IMR-90 (cell line): ENCODE measurements at regions not wholly inside any gene's neighbourhood (a gene's known extent, or its start where the extent isn't known, plus 50 kb on each side); places are given as distances from the start of the nearest gene placed in this dataset.

Experiments used
- ATAC-seq: fragments of 200-7000 bp; cut with Tn5 transposase; 2 replicates; pipeline ENCODE4 v1.9.1; 2020; ENCODE audit warnings: low read depth, mild to moderate bottlenecking, moderate library complexity
- BruUV-seq: library from RNA; stranded (reverse); fragments of 400-500 nt; replicated peaks from 2 replicates; lab custom pipeline; 2021; lab: Mats Ljungman, UMichigan
- CTCF ChIA-PET: fragments of 300-600 bp; formaldehyde crosslinking; extraction: SDS; loops from one replicate; lab custom pipeline; 2021; ENCODE audit warnings: antibody characterized with exemption; lab: Yijun Ruan, JAX
- POLR2A ChIA-PET: fragments of 300-600 bp; sonication (Branson Sonifier 250); formaldehyde crosslinking; loops from one replicate; lab custom pipeline; 2022; ENCODE audit warnings: antibody characterized with exemption; ENCODE audit not compliant: unreplicated experiment; lab: Charles Lee
- DNase-seq: peaks from one replicate; pipeline ENCODE4 v3.0.0; 2013
- H2AFZ ChIP-seq: replicated peaks from 2 replicates; pipeline ENCODE3; 2013; ENCODE audit warnings: low read length, mild to moderate bottlenecking; ENCODE audit not compliant: poor library complexity
- H2AK5ac ChIP-seq: 2 replicates; pipeline ENCODE4 v1.6.1; 2013; ENCODE audit warnings: low read depth, low read length, inconsistent platforms
- H2AK9ac ChIP-seq: replicated peaks from 2 replicates; pipeline ENCODE3; 2013; ENCODE audit warnings: mild to moderate bottlenecking, low read depth, low read length, moderate library complexity; ENCODE audit not compliant: poor library complexity
- H2BK120ac ChIP-seq: 2 replicates; pipeline ENCODE4 v1.6.1; 2013; ENCODE audit warnings: low read depth, low read length, inconsistent platforms
- H2BK15ac ChIP-seq: 3 replicates; pipeline ENCODE4 v1.6.1; 2013; ENCODE audit warnings: low read depth, low read length, inconsistent platforms
- H2BK20ac ChIP-seq: 2 replicates; pipeline ENCODE4 v1.6.1; 2013; ENCODE audit warnings: low read depth, mild to moderate bottlenecking, inconsistent platforms, low read length, moderate library complexity
- H2BK5ac ChIP-seq: 2 replicates; pipeline ENCODE4 v1.6.1; 2013; ENCODE audit warnings: mild to moderate bottlenecking, low read depth, low read length, inconsistent platforms; ENCODE audit not compliant: poor library complexity, severe bottlenecking
- H3K14ac ChIP-seq: replicated peaks from 2 replicates; pipeline ENCODE4 v1.6.1; 2013; ENCODE audit warnings: low read depth, low read length, inconsistent platforms
- H3K18ac ChIP-seq: 2 replicates; pipeline ENCODE4 v1.6.1; 2013; ENCODE audit warnings: low read depth, low read length, control low read depth
- H3K23ac ChIP-seq: 2 replicates; pipeline ENCODE4 v1.6.1; 2013; ENCODE audit warnings: low read depth, low read length, inconsistent platforms
- H3K27ac ChIP-seq: 2 replicates; pipeline ENCODE4 v1.5.1; 2013; ENCODE audit warnings: mild to moderate bottlenecking, control low read depth, low read length; ENCODE audit not compliant: insufficient read depth
- H3K27me3 ChIP-seq: 2 replicates; pipeline ENCODE4 v1.6.1; 2013; ENCODE audit warnings: low read length; ENCODE audit not compliant: control insufficient read depth, insufficient read depth
- H3K36me3 ChIP-seq: 2 replicates; pipeline ENCODE4 v1.6.1; 2013; ENCODE audit warnings: low read length, mixed read lengths; ENCODE audit not compliant: control insufficient read depth, insufficient read depth
- H3K4ac ChIP-seq: 2 replicates; pipeline ENCODE4 v1.6.1; 2013; ENCODE audit warnings: low read depth, low read length, inconsistent platforms
- H3K4me1 ChIP-seq: 2 replicates; pipeline ENCODE4 v1.6.1; 2013; ENCODE audit warnings: low read length, mixed read lengths; ENCODE audit not compliant: control insufficient read depth, insufficient read depth
- H3K4me2 ChIP-seq: 2 replicates; pipeline ENCODE4 v1.6.1; 2013; ENCODE audit warnings: low read depth, mild to moderate bottlenecking, control low read depth, low read length, moderate library complexity
- H3K4me3 ChIP-seq: 2 replicates; pipeline ENCODE4 v1.5.1; 2013; ENCODE audit warnings: low read depth, mild to moderate bottlenecking, control low read depth, low read length, moderate library complexity; ENCODE audit not compliant: insufficient read depth
- H3K56ac ChIP-seq: 2 replicates; pipeline ENCODE4 v1.6.1; 2013; ENCODE audit warnings: low read length, inconsistent platforms; ENCODE audit not compliant: insufficient read depth; ENCODE audit errors: extremely low read depth
- H3K79me1 ChIP-seq, 2 experiments: 2 replicates each; pipeline ENCODE4 v1.6.1; 2013; ENCODE audit warnings: low read length in 2 of 2, inconsistent platforms in 1 of 2, low read depth in 1 of 2
- H3K9ac ChIP-seq: 2 replicates; pipeline ENCODE4 v1.6.1; 2013; ENCODE audit warnings: low read depth, low read length, control low read depth
- H3K9me1 ChIP-seq: 2 replicates; pipeline ENCODE4 v1.6.1; 2013; ENCODE audit warnings: low read length, inconsistent platforms; ENCODE audit not compliant: insufficient read depth
- H3K9me3 ChIP-seq: 2 replicates; pipeline ENCODE4 v1.6.1; 2013; ENCODE audit warnings: low read length; ENCODE audit not compliant: control insufficient read depth, insufficient read depth
- H4K20me1 ChIP-seq: 2 replicates; pipeline ENCODE4 v1.6.1; 2013; ENCODE audit warnings: low read length, inconsistent platforms; ENCODE audit not compliant: insufficient read depth
- H4K5ac ChIP-seq: 2 replicates; pipeline ENCODE4 v1.6.1; 2013; ENCODE audit warnings: mild to moderate bottlenecking, low read depth, low read length, control low read depth
- H4K8ac ChIP-seq, 2 experiments: 2 replicates each; pipeline ENCODE4 v1.6.1; 2013; ENCODE audit warnings: low read depth in 2 of 2, low read length in 2 of 2, control low read depth in 1 of 2, inconsistent platforms in 1 of 2
- H4K91ac ChIP-seq: 2 replicates; pipeline ENCODE4 v1.6.1; 2013; ENCODE audit warnings: low read depth, low read length, inconsistent platforms; ENCODE audit not compliant: insufficient read depth
- BHLHE40 ChIP-seq: fragments of 150-350 bp; IDR thresholded peaks from 2 replicates; pipeline ENCODE4 v1.6.1; 2016; ENCODE audit warnings: mild to moderate bottlenecking, low read depth, low read length
- CEBPB ChIP-seq: IDR thresholded peaks from 2 replicates; pipeline ENCODE4 v1.6.1; 2012; ENCODE audit warnings: low read depth, low read length, improper control_type of control experiment
- CHD1 ChIP-seq: IDR thresholded peaks from 2 replicates; pipeline ENCODE4 v1.6.1; 2012; ENCODE audit warnings: low read depth, low read length, improper control_type of control experiment
- ELK1 ChIP-seq: fragments of 150-350 bp; IDR thresholded peaks from 2 replicates; pipeline ENCODE4 v1.6.1; 2016; ENCODE audit warnings: low read depth, mild to moderate bottlenecking, low read length, moderate library complexity, borderline replicate concordance
- FOS ChIP-seq: fragments of 150-350 bp; IDR thresholded peaks from 2 replicates; pipeline ENCODE4 v1.6.1; 2016; ENCODE audit warnings: low read depth, low read length
- MAFK ChIP-seq: IDR thresholded peaks from 2 replicates; pipeline ENCODE4 v1.6.1; 2012; ENCODE audit warnings: low read depth, low read length, improper control_type of control experiment
- MAZ ChIP-seq: IDR thresholded peaks from 2 replicates; pipeline ENCODE4 v1.6.1; 2012; ENCODE audit warnings: low read depth, mild to moderate bottlenecking, low read length, improper control_type of control experiment, moderate library complexity, borderline replicate concordance
- MXI1 ChIP-seq: IDR thresholded peaks from 2 replicates; pipeline ENCODE4 v1.6.1; 2012; ENCODE audit warnings: low read depth, mild to moderate bottlenecking, low read length, moderate library complexity, borderline replicate concordance
- NFE2L2 ChIP-seq: fragments of 150-350 bp; IDR thresholded peaks from 2 replicates; pipeline ENCODE4 v1.6.1; 2016; ENCODE audit warnings: low read depth, mild to moderate bottlenecking, low read length
- POLR2A ChIP-seq: IDR thresholded peaks from 2 replicates; pipeline ENCODE4 v1.6.1; 2012; ENCODE audit warnings: mild to moderate bottlenecking, low read depth, low read length
- RAD21 ChIP-seq: IDR thresholded peaks from 2 replicates; pipeline ENCODE4 v1.6.1; 2012; ENCODE audit warnings: low read length, improper control_type of control experiment
- RCOR1 ChIP-seq: IDR thresholded peaks from 2 replicates; pipeline ENCODE4 v1.6.1; 2012; ENCODE audit warnings: mild to moderate bottlenecking, low read length, improper control_type of control experiment; ENCODE audit not compliant: insufficient replicate concordance
- RFX5 ChIP-seq: IDR thresholded peaks from 2 replicates; pipeline ENCODE4 v1.8.0; 2012; ENCODE audit warnings: low read depth, mild to moderate bottlenecking, low read length, moderate library complexity
- SMC3 ChIP-seq: fragments of 150-350 bp; IDR thresholded peaks from 2 replicates; pipeline ENCODE4 v1.6.1; 2016; ENCODE audit warnings: low read depth, mild to moderate bottlenecking, antibody characterized with exemption, low read length, moderate library complexity
- WGBS, 2 experiments: methylation state at CpG; one replicate each; pipeline versions ENCODE4 v1.1.5 to v1.1.7; 2013; ENCODE audit warnings: missing lambda C conversion rate in 2 of 2; ENCODE audit not compliant: insufficient read length in 1 of 2; ENCODE audit errors: extremely low coverage in 2 of 2; 5-methylcytosine and 5-hydroxymethylcytosine counted together
- dilution Hi-C: fragments of 300-500 bp; cut with HindIII; formaldehyde crosslinking; loops from one replicate; pipeline ENCODE4 v1.14.3; 2018; ENCODE audit warnings: low sequenced_read_pairs; ENCODE audit not compliant: unreplicated experiment
- in situ Hi-C: fragments of 300-500 bp; cut with MboI; formaldehyde crosslinking; loops from 3 replicates; pipeline ENCODE4 v1.14.3; 2019; ENCODE audit warnings: low sequenced_read_pairs, inconsistent platforms, mixed read lengths
- intact Hi-C: fragments of 100-400 bp; cut with micrococcal nuclease; formaldehyde crosslinking; loops from 2 replicates; pipeline ENCODE4 v1.10.0; 2022
- TF ChIP-seq, protein P1 (sequence below): fragments of 150-350 bp; IDR thresholded peaks from 2 replicates; pipeline ENCODE4 v1.6.1; 2017; ENCODE audit warnings: mild to moderate bottlenecking, antibody characterized with exemption, low read length, low read depth

DNA sequence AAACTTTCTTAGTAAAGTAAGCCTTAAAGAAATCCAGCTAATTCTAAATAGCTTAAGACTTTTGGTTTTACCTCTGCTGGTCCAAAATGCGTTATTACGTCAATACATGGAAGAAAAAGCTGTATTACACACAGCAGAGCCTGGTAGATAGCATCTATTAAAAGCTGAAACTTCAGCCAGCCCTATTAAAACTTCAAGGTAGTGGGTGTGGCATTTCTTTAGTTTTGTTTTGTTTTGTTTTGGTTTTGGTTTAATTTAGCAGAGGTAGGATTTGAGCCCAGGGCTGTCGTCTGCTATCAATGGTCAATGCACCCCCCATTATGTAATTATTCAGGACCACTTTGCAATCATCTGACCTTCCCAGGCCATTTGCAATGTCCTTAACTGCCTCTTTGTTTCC lies 318.4 kb upstream of the MAF start:
- Histone ChIP-seq H2AK5ac (no peak overlapping the region), H3K4ac (no peak overlapping the region), H3K9me3 (peaks cover 14% of the 10 kb centered on the region), H3K23ac (no peak overlapping the region), H3K4me1 (no peaks in the 10 kb centered on the region), H3K27ac (no peak overlapping the region), H2AFZ (no peak overlapping the region), H3K9ac (no peak overlapping the region), H3K18ac (no peak overlapping the region), H4K20me1 (no peaks in the 10 kb centered on the region), H4K5ac (no peak overlapping the region), H2BK20ac (no peak overlapping the region), H3K9me1 (no peaks in the 10 kb centered on the region), H2BK15ac (no peak overlapping the region), H3K56ac (no peak overlapping the region), H3K27me3 (no peaks in the 10 kb centered on the region), H3K79me1 (no peaks in the 10 kb centered on the region), H3K4me3 (no peak overlapping the region), H4K91ac (no peak overlapping the region), H3K4me2 (no peak overlapping the region), H2BK5ac (no peak overlapping the region), H3K14ac (no peak overlapping the region), H4K8ac (no peak overlapping the region), H2BK120ac (no peak overlapping the region), H2AK9ac (no peak overlapping the region), H3K36me3 (no peaks in the 10 kb centered on the region)
- DNase-seq (no peak), ATAC-seq (no peak)
- dilution Hi-C loops = no loop called here
- ChIA-PET POLR2A (no interaction called here), CTCF (no interaction called here)
- BruUV-seq = no TSS peak
- in situ Hi-C loops = no loop called here
- no peak for TF ChIP-seq FOS
- no peak for TF ChIP-seq NFE2L2
- TF ChIP-seq CHD1 = no peak
- TF ChIP-seq POLR2A = no peak
- TF ChIP-seq MAZ = no peak
- TF ChIP-seq ELK1 = no peak
- TF ChIP-seq, protein P1, sequence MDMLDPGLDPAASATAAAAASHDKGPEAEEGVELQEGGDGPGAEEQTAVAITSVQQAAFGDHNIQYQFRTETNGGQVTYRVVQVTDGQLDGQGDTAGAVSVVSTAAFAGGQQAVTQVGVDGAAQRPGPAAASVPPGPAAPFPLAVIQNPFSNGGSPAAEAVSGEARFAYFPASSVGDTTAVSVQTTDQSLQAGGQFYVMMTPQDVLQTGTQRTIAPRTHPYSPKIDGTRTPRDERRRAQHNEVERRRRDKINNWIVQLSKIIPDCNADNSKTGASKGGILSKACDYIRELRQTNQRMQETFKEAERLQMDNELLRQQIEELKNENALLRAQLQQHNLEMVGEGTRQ = no peak
- TF ChIP-seq RAD21 = no peak
- no peak for TF ChIP-seq MAFK
- TF ChIP-seq SMC3 = no peak
- no peak for TF ChIP-seq BHLHE40
- no peak for TF ChIP-seq RCOR1
- no peak for TF ChIP-seq RFX5
- TF ChIP-seq MXI1 = no peak
- no peak for TF ChIP-seq CEBPB
- intact Hi-C loops = no loop called here
- no CpG with 5 or more reads among the region's 3 CpGs for WGBS, 2 experiments
